ENCODE measurements at regions not wholly inside any gene's neighbourhood (a gene's known extent, or its start where the extent isn't known, plus 50 kb on each side); places are given as distances from the start of the nearest gene placed in this dataset.

DNA sequence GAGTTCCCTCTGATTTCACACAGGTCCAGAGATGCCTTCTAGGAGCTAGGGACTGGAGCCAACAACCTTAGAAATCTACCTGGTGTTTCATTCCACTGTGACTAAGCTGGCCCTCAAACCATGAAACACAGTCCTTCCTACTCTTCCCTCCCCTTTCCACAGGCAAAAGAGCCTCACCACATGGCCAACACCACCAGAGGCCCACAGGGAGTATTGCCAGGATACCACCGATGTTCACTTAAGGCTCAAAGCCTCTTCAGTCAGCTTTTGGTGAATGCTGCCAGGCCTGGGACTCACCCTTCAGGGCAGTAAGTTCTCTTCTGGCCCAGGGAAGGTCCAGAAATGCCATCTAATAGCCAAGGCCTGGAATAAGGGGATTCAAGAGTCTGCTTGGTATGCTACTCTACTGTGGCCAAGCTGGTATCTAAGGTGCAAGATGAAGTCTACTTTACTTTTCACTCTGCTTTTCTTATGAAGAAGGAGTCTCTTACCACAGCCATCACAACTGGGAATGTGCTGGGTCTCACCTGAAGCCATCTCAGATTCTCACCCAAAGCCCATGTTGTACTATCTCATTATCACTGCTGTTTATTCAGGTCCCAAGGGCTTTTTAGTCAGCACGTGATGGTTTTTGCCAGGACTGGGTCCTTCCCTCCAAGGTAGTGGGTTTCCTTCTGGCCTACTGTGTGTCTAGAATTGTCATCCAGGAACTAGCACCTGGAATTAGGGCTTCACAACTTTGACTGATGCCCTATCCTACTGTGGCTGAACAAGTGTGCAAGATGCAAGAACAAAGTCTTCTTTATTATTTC lies 1018.4 kb downstream of the TAF11L14 start:
- Histone ChIP-seq H3K27ac (ENCODE audit: extremely low read length, insufficient read depth, low read length) (no peak overlapping the region), H3K4me1 (ENCODE audit: insufficient read depth, low read length) (no peaks in the 10 kb centered on the region), H3K79me2 (ENCODE audit: insufficient read depth, low read length) (no peaks in the 10 kb centered on the region), H3K9ac (ENCODE audit: insufficient read depth, low read depth, low read length) (no peak overlapping the region), H3K9me3 (ENCODE audit: low read length) (peaks cover 65% of the 10 kb centered on the region), H3K27me3 (ENCODE audit: control insufficient read depth in 1 of 2, insufficient read depth in 2 of 2, low read length in 2 of 2) (no peaks in the 10 kb centered on the region), H2AFZ (ENCODE audit: low read length) (no peak overlapping the region), H3K4me3 (replicated peaks in 1 of 3; ENCODE audit: insufficient read depth in 1 of 3, low read depth in 2 of 3, low read length in 3 of 3) (no peak overlapping the region), H3K4me2 (ENCODE audit: low read depth, low read length) (no peak overlapping the region), H4K20me1 (ENCODE audit: insufficient read depth, low read length) (no peaks in the 10 kb centered on the region), H3K36me3 (replicated peaks in 1 of 2; ENCODE audit: control insufficient read depth in 1 of 2, insufficient read depth in 2 of 2, low read length in 2 of 2) (no peaks in the 10 kb centered on the region)
- DNase-seq (ENCODE audit: low spot score): no peak
- ChIA-PET CTCF (ENCODE audit: low intra/inter-chr PET ratio, low total read pairs) (no interaction called here), POLR2A (no interaction called here)
- intact Hi-C loops (cut with micrococcal nuclease; ENCODE audit: unreplicated experiment): no loop called here
- BruUV-seq (replicated peaks): no TSS peak
- no peak for ATAC-seq
- TF ChIP-seq ZNF124 (CRISPR knock-in tag; IDR thresholded peaks at IDR 0.05): no peak
- no peak for TF ChIP-seq ZIK1 (CRISPR knock-in tag; IDR thresholded peaks at IDR 0.05; ENCODE audit: borderline replicate concordance, low read depth)
- TF ChIP-seq, protein P1, sequence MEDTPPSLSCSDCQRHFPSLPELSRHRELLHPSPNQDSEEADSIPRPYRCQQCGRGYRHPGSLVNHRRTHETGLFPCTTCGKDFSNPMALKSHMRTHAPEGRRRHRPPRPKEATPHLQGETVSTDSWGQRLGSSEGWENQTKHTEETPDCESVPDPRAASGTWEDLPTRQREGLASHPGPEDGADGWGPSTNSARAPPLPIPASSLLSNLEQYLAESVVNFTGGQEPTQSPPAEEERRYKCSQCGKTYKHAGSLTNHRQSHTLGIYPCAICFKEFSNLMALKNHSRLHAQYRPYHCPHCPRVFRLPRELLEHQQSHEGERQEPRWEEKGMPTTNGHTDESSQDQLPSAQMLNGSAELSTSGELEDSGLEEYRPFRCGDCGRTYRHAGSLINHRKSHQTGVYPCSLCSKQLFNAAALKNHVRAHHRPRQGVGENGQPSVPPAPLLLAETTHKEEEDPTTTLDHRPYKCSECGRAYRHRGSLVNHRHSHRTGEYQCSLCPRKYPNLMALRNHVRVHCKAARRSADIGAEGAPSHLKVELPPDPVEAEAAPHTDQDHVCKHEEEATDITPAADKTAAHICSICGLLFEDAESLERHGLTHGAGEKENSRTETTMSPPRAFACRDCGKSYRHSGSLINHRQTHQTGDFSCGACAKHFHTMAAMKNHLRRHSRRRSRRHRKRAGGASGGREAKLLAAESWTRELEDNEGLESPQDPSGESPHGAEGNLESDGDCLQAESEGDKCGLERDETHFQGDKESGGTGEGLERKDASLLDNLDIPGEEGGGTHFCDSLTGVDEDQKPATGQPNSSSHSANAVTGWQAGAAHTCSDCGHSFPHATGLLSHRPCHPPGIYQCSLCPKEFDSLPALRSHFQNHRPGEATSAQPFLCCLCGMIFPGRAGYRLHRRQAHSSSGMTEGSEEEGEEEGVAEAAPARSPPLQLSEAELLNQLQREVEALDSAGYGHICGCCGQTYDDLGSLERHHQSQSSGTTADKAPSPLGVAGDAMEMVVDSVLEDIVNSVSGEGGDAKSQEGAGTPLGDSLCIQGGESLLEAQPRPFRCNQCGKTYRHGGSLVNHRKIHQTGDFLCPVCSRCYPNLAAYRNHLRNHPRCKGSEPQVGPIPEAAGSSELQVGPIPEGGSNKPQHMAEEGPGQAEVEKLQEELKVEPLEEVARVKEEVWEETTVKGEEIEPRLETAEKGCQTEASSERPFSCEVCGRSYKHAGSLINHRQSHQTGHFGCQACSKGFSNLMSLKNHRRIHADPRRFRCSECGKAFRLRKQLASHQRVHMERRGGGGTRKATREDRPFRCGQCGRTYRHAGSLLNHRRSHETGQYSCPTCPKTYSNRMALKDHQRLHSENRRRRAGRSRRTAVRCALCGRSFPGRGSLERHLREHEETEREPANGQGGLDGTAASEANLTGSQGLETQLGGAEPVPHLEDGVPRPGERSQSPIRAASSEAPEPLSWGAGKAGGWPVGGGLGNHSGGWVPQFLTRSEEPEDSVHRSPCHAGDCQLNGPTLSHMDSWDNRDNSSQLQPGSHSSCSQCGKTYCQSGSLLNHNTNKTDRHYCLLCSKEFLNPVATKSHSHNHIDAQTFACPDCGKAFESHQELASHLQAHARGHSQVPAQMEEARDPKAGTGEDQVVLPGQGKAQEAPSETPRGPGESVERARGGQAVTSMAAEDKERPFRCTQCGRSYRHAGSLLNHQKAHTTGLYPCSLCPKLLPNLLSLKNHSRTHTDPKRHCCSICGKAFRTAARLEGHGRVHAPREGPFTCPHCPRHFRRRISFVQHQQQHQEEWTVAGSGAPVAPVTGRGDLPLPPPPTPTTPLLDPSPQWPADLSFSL (CRISPR knock-in tag; IDR thresholded peaks at IDR 0.05): no peak
- WGBS (ENCODE audit: low lambda C conversion rate): 8% methylated on average over 2 of the region's 2 CpGs
- in situ Hi-C loops (cut with HindIII; ENCODE audit: extremely low pct_ligation_motif_present, low pct_unique_long_range_greater_than_20kb): no loop called here
- FAIRE-seq: no peak

Data from HepG2 (cell line).